Tongue (tissue), 1 donor: ENCODE measurements at regions not wholly inside any gene's neighbourhood (a gene's known extent, or its start where the extent isn't known, plus 50 kb on each side); places are given as distances from the start of the nearest gene placed in this dataset.

Experiments
- DNase-seq: peaks from one replicate; pipeline ENCODE4 v3.0.0-alpha.2; 2015

- no peak for DNase-seq
Measured at GRCh38 chr18:75158465-75159237, 50.3 kb downstream of the PTGR3 start.

- no peak for DNase-seq
Measured at GRCh38 chr18:75157851-75158250, 51.1 kb downstream of the PTGR3 start.

- DNase-seq = no peak
Measured at GRCh38 chr18:75157381-75157780, 51.6 kb downstream of the PTGR3 start.

GRCh38 chr18:75156831-75157230 lies 52.1 kb downstream of the PTGR3 start:
- DNase-seq = no peak

GRCh38 chr18:75156139-75156750 lies 52.7 kb downstream of the PTGR3 start:
- no peak for DNase-seq

GRCh38 chr18:75154997-75155396 lies 53.9 kb downstream of the PTGR3 start:
- DNase-seq = no peak

- DNase-seq = no peak
Measured at GRCh38 chr18:75154259-75154658, 54.7 kb downstream of the PTGR3 start.

- no peak for DNase-seq
Measured at GRCh38 chr18:75143851-75144250, 65.1 kb downstream of the PTGR3 start.

- DNase-seq = no peak
Measured at GRCh38 chr18:75142677-75143076, 66.3 kb downstream of the PTGR3 start.

GRCh38 chr18:75141734-75142133 lies 67.2 kb downstream of the PTGR3 start:
- DNase-seq = no peak

GRCh38 chr18:75141166-75141565 lies 67.8 kb downstream of the PTGR3 start:
- DNase-seq = no peak

- DNase-seq = no peak
Measured at GRCh38 chr18:75140296-75140695, 68.6 kb downstream of the PTGR3 start.

- no peak for DNase-seq
Measured at GRCh38 chr18:75139226-75139911, 69.6 kb downstream of the PTGR3 start.

GRCh38 chr18:75137346-75137877 lies 71.5 kb downstream of the PTGR3 start:
- DNase-seq = no peak

GRCh38 chr18:75135158-75135725 lies 73.7 kb downstream of the PTGR3 start:
- DNase-seq = no peak

GRCh38 chr18:75134611-75134975 lies 74.3 kb downstream of the PTGR3 start:
- DNase-seq = no peak

GRCh38 chr18:75133721-75134610 lies 75.0 kb downstream of the PTGR3 start:
- no peak for DNase-seq

GRCh38 chr18:75132931-75133525 lies 75.9 kb downstream of the PTGR3 start:
- no peak for DNase-seq

- no peak for DNase-seq
Measured at GRCh38 chr18:75132098-75132870, 76.7 kb downstream of the PTGR3 start.

GRCh38 chr18:75131381-75132000 lies 77.4 kb downstream of the PTGR3 start:
- no peak for DNase-seq
